ENCODE measurements at regions not wholly inside any gene's neighbourhood (a gene's known extent, or its start where the extent isn't known, plus 50 kb on each side); places are given as distances from the start of the nearest gene placed in this dataset.

- no peak for DNase-seq
Measured at GRCh38 chr11:111444040-111444439, 65.0 kb upstream of the POU2AF1 start.

- DNase-seq: no peak
Measured at GRCh38 chr11:111443640-111444039, 64.6 kb upstream of the POU2AF1 start.

GRCh38 chr11:111443032-111443431 lies 64.0 kb upstream of the POU2AF1 start:
- DNase-seq: no peak

- no peak for DNase-seq
Measured at GRCh38 chr11:111441443-111441842, 62.4 kb upstream of the POU2AF1 start.

- no peak for DNase-seq
Measured at GRCh38 chr11:111440416-111441205, 61.5 kb upstream of the POU2AF1 start.

- no peak for DNase-seq
Measured at GRCh38 chr11:111439901-111440300, 60.8 kb upstream of the POU2AF1 start.

- peak; percentile 53 for DNase-seq
Measured at GRCh38 chr11:111438846-111439520, 59.9 kb upstream of the POU2AF1 start.

- no peak for DNase-seq
Measured at GRCh38 chr11:111438168-111438567, 59.1 kb upstream of the POU2AF1 start.

- DNase-seq: peak; percentile 43
Measured at GRCh38 chr11:111435046-111435698, 56.1 kb upstream of the POU2AF1 start.

GRCh38 chr11:111429066-111429506 lies 50.0 kb upstream of the POU2AF1 start:
- no peak for DNase-seq

Data from NCI-H2107 (cell line).